HepG2 (cell line): ENCODE measurements at regions not wholly inside any gene's neighbourhood (a gene's known extent, or its start where the extent isn't known, plus 50 kb on each side); places are given as distances from the start of the nearest gene placed in this dataset.

Experiments
- ATAC-seq: fragments of 200-7000 bp; cut with Tn5 transposase; 3 replicates; pipeline ENCODE4 v1.9.1; 2020; ENCODE audit warnings: mild to moderate bottlenecking, moderate library complexity
- BruUV-seq: library from RNA; stranded (reverse); fragments of 400-500 nt; replicated peaks from 2 replicates; lab custom pipeline; 2021; lab: Mats Ljungman, UMichigan
- CTCF ChIA-PET: fragments of 300-600 bp; formaldehyde crosslinking; extraction: SDS; loops from one replicate; lab custom pipeline; 2021; ENCODE audit warnings: low total read pairs, inconsistent platforms, low intra/inter-chr PET ratio; lab: Yijun Ruan, JAX
- POLR2A ChIA-PET: fragments of 350-600 bp; sonication (Branson Sonifier 250); formaldehyde crosslinking; loops from one replicate; lab custom pipeline; 2020; ENCODE audit warnings: antibody characterized with exemption, inconsistent platforms; lab: Yijun Ruan, JAX
- DNase-seq: peaks from one replicate; pipeline ENCODE4 v3.0.0-alpha.2; 2015; ENCODE audit warnings: low spot score
- FAIRE-seq: peaks from 3 replicates; lab custom pipeline; 2011; peaks lifted over from hg19 to GRCh38; lab: Jason Lieb, UNC
- H2AFZ ChIP-seq: one replicate; pipeline ENCODE4 v1.6.1; 2011; ENCODE audit warnings: low read length, inconsistent platforms
- H3K27ac ChIP-seq: fragments of 300-600 bp; 3 replicates; pipeline ENCODE4 v1.8.0; 2011; ENCODE audit warnings: mixed run types, mild to moderate bottlenecking, mixed read lengths, low read length, inconsistent platforms; ENCODE audit not compliant: insufficient read depth; ENCODE audit errors: extremely low read length
- H3K27me3 ChIP-seq, 2 experiments: fragments of 200-600 bp in 1 of 2; 2 replicates in 1 of 2; 3 replicates in 1 of 2; pipeline versions ENCODE4 v1.6.0 to v1.8.0; 2011; ENCODE audit warnings: low read length in 2 of 2, mild to moderate bottlenecking in 2 of 2, moderate library complexity in 2 of 2, inconsistent platforms in 1 of 2; ENCODE audit not compliant: insufficient read depth in 2 of 2, control insufficient read depth in 1 of 2
- H3K36me3 ChIP-seq, 2 experiments: fragments of 200-600 bp in 1 of 2; replicated peaks in 1 of 2; 2 replicates in 1 of 2; 3 replicates in 1 of 2; pipeline versions ENCODE4 v1.5.1 to v1.8.0; 2011; ENCODE audit warnings: low read length in 2 of 2, inconsistent platforms in 1 of 2; ENCODE audit not compliant: insufficient read depth in 2 of 2, control insufficient read depth in 1 of 2
- H3K4me1 ChIP-seq: 2 replicates; pipeline ENCODE4 v1.5.1; 2012; ENCODE audit warnings: low read length, inconsistent platforms; ENCODE audit not compliant: insufficient read depth
- H3K4me2 ChIP-seq: 2 replicates; pipeline ENCODE4 v1.6.0; 2011; ENCODE audit warnings: low read depth, low read length, inconsistent platforms
- H3K4me3 ChIP-seq, 3 experiments: fragments of 200-600 bp in 1 of 3; sonication (generic), shearing (Covaris generic) in 1 of 3; replicated peaks in 1 of 3; 2 replicates each; pipeline ENCODE4 v1.5.1; 2011 to 2016; ENCODE audit warnings: low read length in 3 of 3, inconsistent platforms in 2 of 3, low read depth in 2 of 3, mild to moderate bottlenecking in 2 of 3, control low read depth in 1 of 3, mixed read lengths in 1 of 3; ENCODE audit not compliant: insufficient read depth in 1 of 3
- H3K79me2 ChIP-seq: one replicate; pipeline ENCODE4 v1.6.1; 2011; ENCODE audit warnings: low read length, inconsistent platforms; ENCODE audit not compliant: insufficient read depth
- H3K9ac ChIP-seq: 2 replicates; pipeline ENCODE4 v1.6.0; 2011; ENCODE audit warnings: mild to moderate bottlenecking, low read depth, low read length, inconsistent platforms; ENCODE audit not compliant: insufficient read depth
- H3K9me3 ChIP-seq: 2 replicates; pipeline ENCODE4 v1.5.1; 2012; ENCODE audit warnings: mild to moderate bottlenecking, low read length
- H4K20me1 ChIP-seq: 2 replicates; pipeline ENCODE4 v1.6.0; 2011; ENCODE audit warnings: inconsistent platforms, mild to moderate bottlenecking, low read length, moderate library complexity; ENCODE audit not compliant: insufficient read depth
- FLYWCH1 ChIP-seq: sonication (generic); formaldehyde crosslinking; IDR thresholded peaks from 2 replicates; pipeline ENCODE4 v1.8.1; 2023; ENCODE audit warnings: mild to moderate bottlenecking, missing genetic modification reagents
- GTF3A ChIP-seq: sonication (generic); formaldehyde crosslinking; conservative IDR thresholded peaks from 2 replicates; pipeline ENCODE4 v1.4.0; 2020; ENCODE audit warnings: mild to moderate bottlenecking, missing genetic modification reagents
- KLF13 ChIP-seq: sonication (generic); formaldehyde crosslinking; IDR thresholded peaks from 2 replicates; pipeline ENCODE4 v1.4.0; 2020; ENCODE audit warnings: mild to moderate bottlenecking, missing genetic modification reagents
- MEIS2 ChIP-seq: sonication (generic); formaldehyde crosslinking; IDR thresholded peaks from 2 replicates; pipeline ENCODE4 v1.9.0; 2021; ENCODE audit warnings: mild to moderate bottlenecking, missing genetic modification reagents
- PRMT3 ChIP-seq: sonication (generic); formaldehyde crosslinking; IDR thresholded peaks from 2 replicates; pipeline ENCODE4 v1.8.1; 2022; ENCODE audit warnings: low read depth, mild to moderate bottlenecking, moderate library complexity, missing genetic modification reagents, borderline replicate concordance
- REPIN1 ChIP-seq: sonication (generic); formaldehyde crosslinking; IDR thresholded peaks from 2 replicates; pipeline ENCODE4 v1.8.0; 2022; ENCODE audit warnings: missing genetic modification reagents, low read depth, mild to moderate bottlenecking, borderline replicate concordance
- SALL1 ChIP-seq: sonication (generic); formaldehyde crosslinking; IDR thresholded peaks from 2 replicates; pipeline ENCODE4 v1.8.0; 2022; ENCODE audit warnings: mild to moderate bottlenecking, missing genetic modification reagents
- SIN3B ChIP-seq: fragments of 150-350 bp; IDR thresholded peaks from 2 replicates; pipeline ENCODE4 v1.6.1; 2014; ENCODE audit warnings: low read length
- SIX1 ChIP-seq: sonication (generic); formaldehyde crosslinking; IDR thresholded peaks from 2 replicates; pipeline ENCODE4 v1.4.0; 2020; ENCODE audit warnings: missing genetic modification reagents, borderline replicate concordance
- SKI ChIP-seq: fragments of 450-650 bp; IDR thresholded peaks from one replicate; pipeline ENCODE4 v1.6.1; 2018; ENCODE audit warnings: mild to moderate bottlenecking; ENCODE audit not compliant: partially characterized antibody
- SMAD3 ChIP-seq: sonication (generic); formaldehyde crosslinking; IDR thresholded peaks from 2 replicates; pipeline ENCODE4 v1.4.0; 2020; ENCODE audit warnings: missing genetic modification reagents
- SRY ChIP-seq: sonication (generic); formaldehyde crosslinking; IDR thresholded peaks from 2 replicates; pipeline ENCODE4 v1.8.0; 2022; ENCODE audit warnings: mild to moderate bottlenecking, missing genetic modification reagents
- TARDBP ChIP-seq: sonication (generic); formaldehyde crosslinking; IDR thresholded peaks from 2 replicates; pipeline ENCODE4 v1.8.0; 2022; ENCODE audit warnings: mild to moderate bottlenecking, missing genetic modification reagents
- TEAD2 ChIP-seq: sonication (generic); formaldehyde crosslinking; IDR thresholded peaks from 2 replicates; pipeline ENCODE4 v1.9.0; 2021; ENCODE audit warnings: missing genetic modification reagents
- ZFAT ChIP-seq: sonication (generic); formaldehyde crosslinking; conservative IDR thresholded peaks from 2 replicates; pipeline ENCODE4 v1.8.1; 2023; ENCODE audit warnings: missing genetic modification reagents, inconsistent platforms
- ZNF414 ChIP-seq: sonication (generic); formaldehyde crosslinking; IDR thresholded peaks from 2 replicates; pipeline ENCODE4 v1.5.0; 2020; ENCODE audit warnings: missing genetic modification reagents
- ZNF567 ChIP-seq: sonication (generic); formaldehyde crosslinking; IDR thresholded peaks from 2 replicates; pipeline ENCODE4 v1.8.1; 2023; ENCODE audit warnings: mild to moderate bottlenecking, missing genetic modification reagents, borderline replicate concordance
- ZNF713 ChIP-seq: sonication (generic); formaldehyde crosslinking; IDR thresholded peaks from 2 replicates; pipeline ENCODE4 v1.4.0; 2020; ENCODE audit warnings: mild to moderate bottlenecking, missing genetic modification reagents
- ZSCAN30 ChIP-seq: sonication (generic); formaldehyde crosslinking; IDR thresholded peaks from 2 replicates; pipeline ENCODE4 v1.5.0; 2020; ENCODE audit warnings: mild to moderate bottlenecking, missing genetic modification reagents
- WGBS: methylation state at CpG from one replicate; pipeline ENCODE4 v1.1.6; 2017; ENCODE audit warnings: low lambda C conversion rate; 5-methylcytosine and 5-hydroxymethylcytosine counted together
- in situ Hi-C: cut with HindIII; loops from 2 replicates; pipeline ENCODE4 v1.10.0; 2017; ENCODE audit warnings: low pct_unique_long_range_greater_than_20kb; ENCODE audit not compliant: extremely low pct_ligation_motif_present
- intact Hi-C: fragments of 100-400 bp; cut with micrococcal nuclease; formaldehyde crosslinking; loops from one replicate; pipeline ENCODE4 v1.10.0; 2022; ENCODE audit not compliant: unreplicated experiment

GRCh38 chr18:22847392-22847791 is 85.7 kb upstream of the RBBP8 start:
- TF ChIP-seq SIX1 (CRISPR knock-in tag) (no peak), ZNF713 (CRISPR knock-in tag) (no peak), SRY (CRISPR knock-in tag) (no peak), ZFAT (CRISPR knock-in tag) (no peak), ZNF414 (CRISPR knock-in tag) (no peak)
- TF ChIP-seq, all 625 proteins: peak for 0
- BruUV-seq: no TSS peak
- Histone ChIP-seq H3K4me1 (no peaks in the 10 kb centered on the region), H3K27me3 (no peaks in the 10 kb centered on the region), H3K79me2 (no peaks in the 10 kb centered on the region), H4K20me1 (no peaks in the 10 kb centered on the region), H3K4me2 (no peak overlapping the region), H2AFZ (no peak overlapping the region), H3K36me3 (no peaks in the 10 kb centered on the region), H3K27ac (no peak overlapping the region), H3K9ac (no peak overlapping the region), H3K4me3 (no peak overlapping the region), H3K9me3 (no peaks in the 10 kb centered on the region)
- FAIRE-seq (no peak), DNase-seq (no peak), ATAC-seq (no peak)
- intact Hi-C loops (no loop called here), in situ Hi-C loops (no loop called here)
- ChIA-PET CTCF (no interaction called here), POLR2A (no interaction called here)

GRCh38 chr18:22847867-22848451 is 85.2 kb upstream of the RBBP8 start:
- DNase-seq (no peak), FAIRE-seq (no peak), ATAC-seq (no peak)
- no peak overlapping the region for H3K9ac ChIP-seq
- no peak overlapping the region for H3K4me2 ChIP-seq
- no peaks in the 10 kb centered on the region for H4K20me1 ChIP-seq
- ChIA-PET CTCF (no interaction called here), POLR2A (no interaction called here)
- intact Hi-C loops: no loop called here
- H3K27me3 ChIP-seq: no peaks in the 10 kb centered on the region
- H3K4me1 ChIP-seq: no peaks in the 10 kb centered on the region
- no peak overlapping the region for H3K27ac ChIP-seq
- BruUV-seq: no TSS peak
- H3K9me3 ChIP-seq: no peaks in the 10 kb centered on the region
- no peak overlapping the region for H2AFZ ChIP-seq
- no peaks in the 10 kb centered on the region for H3K36me3 ChIP-seq
- TF ChIP-seq ZNF567 (no peak), FLYWCH1 (CRISPR knock-in tag) (no peak), REPIN1 (CRISPR knock-in tag) (no peak), TEAD2 (CRISPR knock-in tag) (no peak), PRMT3 (CRISPR knock-in tag) (no peak), SMAD3 (no peak), KLF13 (CRISPR knock-in tag) (no peak), SIN3B (no peak), TARDBP (CRISPR knock-in tag) (no peak), SKI (no peak), GTF3A (no peak), SALL1 (CRISPR knock-in tag) (no peak), MEIS2 (CRISPR knock-in tag) (no peak), ZSCAN30 (CRISPR knock-in tag) (no peak)
- WGBS: 3% methylated on average over 1 of the region's 1 CpG
- in situ Hi-C loops: no loop called here
- H3K79me2 ChIP-seq: no peaks in the 10 kb centered on the region
- no peak overlapping the region for H3K4me3 ChIP-seq
